ENCODE measurements at regions not wholly inside any gene's neighbourhood (a gene's known extent, or its start where the extent isn't known, plus 50 kb on each side); places are given as distances from the start of the nearest gene placed in this dataset.

GRCh38 chr11:29562183-29562582 lies 454.6 kb downstream of the KCNA4 start:
- TF ChIP-seq EZH2 (IDR thresholded peaks at IDR 0.05) (no peak), POLR2AphosphoS5 (IDR thresholded peaks at IDR 0.05; ENCODE audit: borderline replicate concordance, low read depth, low read length) (no peak)
